Vagina (tissue), 2 donors: ENCODE measurements at regions not wholly inside any gene's neighbourhood (a gene's known extent, or its start where the extent isn't known, plus 50 kb on each side); places are given as distances from the start of the nearest gene placed in this dataset.

ENCODE experiments used
- POLR2A ChIP-seq, 2 donors: fragments of 450-650 bp; IDR thresholded peaks; one replicate each; pipeline ENCODE4 v1.6.1; 2017; ENCODE audit warnings: antibody characterized with exemption in 2 of 2, mild to moderate bottlenecking in 2 of 2, moderate library complexity in 2 of 2
- POLR2AphosphoS5 ChIP-seq, 2 donors: sonication (generic); formaldehyde crosslinking; IDR thresholded peaks; one replicate each; pipeline ENCODE4 v1.9.0; 2017; ENCODE audit warnings: antibody characterized with exemption in 2 of 2, mild to moderate bottlenecking in 2 of 2, low read depth in 1 of 2; ENCODE audit not compliant: insufficient read depth in 1 of 2
- TF ChIP-seq, protein P1 (sequence below), 3 experiments: fragments of 450-650 bp in 2 of 3; fragments of 200-600 bp in 1 of 3; sonication (generic) in 1 of 3; IDR thresholded peaks; one replicate each; pipeline ENCODE4 v1.5.1; 2017 to 2019; ENCODE audit warnings: antibody characterized with exemption in 3 of 3, mild to moderate bottlenecking in 2 of 3, moderate library complexity in 2 of 3

DNA sequence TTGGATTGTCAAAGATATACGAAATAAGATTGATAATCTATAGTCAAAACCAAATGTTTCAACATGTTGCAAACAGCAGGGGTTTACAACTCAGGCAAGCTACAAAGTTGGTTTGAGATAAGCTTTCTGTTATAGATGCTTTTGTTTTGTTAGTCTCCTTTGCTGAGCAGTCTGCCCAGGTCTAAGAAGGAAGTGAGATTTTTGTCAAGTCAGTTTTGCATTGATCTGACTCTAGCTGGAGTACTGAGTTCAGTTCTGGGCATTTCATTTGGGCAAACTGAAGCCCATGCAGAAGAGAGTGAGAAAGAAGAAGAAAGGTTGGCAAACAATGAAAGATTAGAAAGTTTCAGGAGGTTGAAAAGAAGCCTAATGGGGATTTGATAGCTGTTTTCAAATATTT lies 983.0 kb upstream of the SLC39A10 start:
- TF ChIP-seq, protein P1, sequence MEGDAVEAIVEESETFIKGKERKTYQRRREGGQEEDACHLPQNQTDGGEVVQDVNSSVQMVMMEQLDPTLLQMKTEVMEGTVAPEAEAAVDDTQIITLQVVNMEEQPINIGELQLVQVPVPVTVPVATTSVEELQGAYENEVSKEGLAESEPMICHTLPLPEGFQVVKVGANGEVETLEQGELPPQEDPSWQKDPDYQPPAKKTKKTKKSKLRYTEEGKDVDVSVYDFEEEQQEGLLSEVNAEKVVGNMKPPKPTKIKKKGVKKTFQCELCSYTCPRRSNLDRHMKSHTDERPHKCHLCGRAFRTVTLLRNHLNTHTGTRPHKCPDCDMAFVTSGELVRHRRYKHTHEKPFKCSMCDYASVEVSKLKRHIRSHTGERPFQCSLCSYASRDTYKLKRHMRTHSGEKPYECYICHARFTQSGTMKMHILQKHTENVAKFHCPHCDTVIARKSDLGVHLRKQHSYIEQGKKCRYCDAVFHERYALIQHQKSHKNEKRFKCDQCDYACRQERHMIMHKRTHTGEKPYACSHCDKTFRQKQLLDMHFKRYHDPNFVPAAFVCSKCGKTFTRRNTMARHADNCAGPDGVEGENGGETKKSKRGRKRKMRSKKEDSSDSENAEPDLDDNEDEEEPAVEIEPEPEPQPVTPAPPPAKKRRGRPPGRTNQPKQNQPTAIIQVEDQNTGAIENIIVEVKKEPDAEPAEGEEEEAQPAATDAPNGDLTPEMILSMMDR (IDR thresholded peaks at IDR 0.05): no peak
- no peak for TF ChIP-seq POLR2AphosphoS5 (IDR thresholded peaks at IDR 0.05; ENCODE audit: insufficient read depth in 1 of 2, low read depth in 1 of 2)
- no peak for TF ChIP-seq POLR2A (IDR thresholded peaks at IDR 0.05)
